IPS DF 6.9 (cell line): ENCODE measurements at regions not wholly inside any gene's neighbourhood (a gene's known extent, or its start where the extent isn't known, plus 50 kb on each side); places are given as distances from the start of the nearest gene placed in this dataset.

Source experiments
- DNase-seq: peaks from one replicate; pipeline ENCODE4 v3.0.0-alpha.2; 2013; ENCODE audit warnings: low read depth, low spot score
- H3K27ac ChIP-seq: one replicate; pipeline ENCODE4 v1.5.1; 2013; ENCODE audit warnings: low read length, control low read depth
- H3K27me3 ChIP-seq: 2 replicates; pipeline ENCODE4 v1.6.1; 2013; ENCODE audit warnings: mild to moderate bottlenecking, low read length; ENCODE audit not compliant: control insufficient read depth, insufficient read depth
- H3K36me3 ChIP-seq: 2 replicates; pipeline ENCODE4 v1.6.1; 2013; ENCODE audit warnings: low read length; ENCODE audit not compliant: control insufficient read depth, insufficient read depth
- H3K4me1 ChIP-seq: 2 replicates; pipeline ENCODE4 v1.6.1; 2013; ENCODE audit warnings: low read length; ENCODE audit not compliant: control insufficient read depth, insufficient read depth
- H3K4me3 ChIP-seq: 2 replicates; pipeline ENCODE4 v1.5.1; 2013; ENCODE audit warnings: mild to moderate bottlenecking, low read length
- H3K9me3 ChIP-seq: 2 replicates; pipeline ENCODE4 v1.6.1; 2013; ENCODE audit warnings: low read length, inconsistent platforms; ENCODE audit not compliant: control insufficient read depth, insufficient read depth
- WGBS: extraction: QIAGEN DNeasy Blood & Tissue Kit; methylation state at CpG from one replicate; pipeline ENCODE4 v1.1.7; 2013; ENCODE audit warnings: mixed read lengths, missing lambda C conversion rate; ENCODE audit not compliant: insufficient read length, insufficient coverage; 5-methylcytosine and 5-hydroxymethylcytosine counted together

DNA sequence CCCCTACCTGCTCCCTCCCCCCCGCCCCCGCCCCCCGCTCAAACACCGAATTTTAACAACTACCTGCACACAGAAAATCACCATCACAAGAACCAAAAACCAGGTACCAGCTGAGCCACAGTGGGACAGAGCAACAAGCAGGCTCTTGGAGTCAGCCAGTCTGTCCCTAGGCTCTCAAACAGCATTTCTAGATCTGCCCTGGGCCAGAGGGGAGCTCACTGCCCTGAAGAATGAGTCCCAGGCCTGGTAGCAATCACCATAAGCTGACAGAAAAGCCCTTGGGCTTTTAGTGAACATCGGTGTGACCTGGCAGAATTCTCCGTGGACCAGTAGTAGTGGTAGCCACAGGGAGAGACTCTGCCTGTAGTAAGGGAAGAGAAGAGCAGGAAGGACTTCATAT is 58.3 kb downstream of the C11orf87 start:
- H3K9me3 ChIP-seq, result no peaks in the 10 kb centered on the region
- no CpG with 5 or more reads among the region's 6 CpGs for WGBS
- DNase-seq, result no peak
- H3K27ac ChIP-seq, result no peak overlapping the region
- no peaks in the 10 kb centered on the region for H3K27me3 ChIP-seq
- H3K36me3 ChIP-seq, result no peaks in the 10 kb centered on the region
- H3K4me3 ChIP-seq, result no peak overlapping the region
- H3K4me1 ChIP-seq, result no peaks in the 10 kb centered on the region

DNA sequence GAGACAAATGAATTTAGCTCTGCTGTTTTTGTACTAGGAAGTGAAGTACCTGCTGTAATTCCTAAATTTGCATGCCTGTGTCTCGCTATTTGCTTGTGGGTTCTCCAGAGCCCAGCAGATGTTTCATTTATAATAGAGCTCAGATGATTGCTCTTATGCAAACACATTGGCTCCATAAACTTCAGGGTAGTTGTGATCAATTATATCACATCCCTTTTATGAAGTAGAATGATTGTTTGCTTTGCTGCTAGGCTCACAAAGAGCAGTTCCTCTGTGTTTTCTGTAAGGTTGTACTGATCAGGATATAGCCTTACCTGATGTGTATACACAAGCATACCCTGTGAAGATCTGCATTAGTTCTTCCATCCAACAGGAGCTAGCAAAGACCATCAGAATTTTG is 64.1 kb downstream of the C11orf87 start:
- WGBS, result no CpG with 5 or more reads among the region's 1 CpG
- no peaks in the 10 kb centered on the region for H3K4me1 ChIP-seq
- DNase-seq, result no peak
- no peak overlapping the region for H3K27ac ChIP-seq
- H3K27me3 ChIP-seq, result no peaks in the 10 kb centered on the region
- H3K36me3 ChIP-seq, result no peaks in the 10 kb centered on the region
- H3K4me3 ChIP-seq, result no peak overlapping the region
- H3K9me3 ChIP-seq, result no peaks in the 10 kb centered on the region

DNA sequence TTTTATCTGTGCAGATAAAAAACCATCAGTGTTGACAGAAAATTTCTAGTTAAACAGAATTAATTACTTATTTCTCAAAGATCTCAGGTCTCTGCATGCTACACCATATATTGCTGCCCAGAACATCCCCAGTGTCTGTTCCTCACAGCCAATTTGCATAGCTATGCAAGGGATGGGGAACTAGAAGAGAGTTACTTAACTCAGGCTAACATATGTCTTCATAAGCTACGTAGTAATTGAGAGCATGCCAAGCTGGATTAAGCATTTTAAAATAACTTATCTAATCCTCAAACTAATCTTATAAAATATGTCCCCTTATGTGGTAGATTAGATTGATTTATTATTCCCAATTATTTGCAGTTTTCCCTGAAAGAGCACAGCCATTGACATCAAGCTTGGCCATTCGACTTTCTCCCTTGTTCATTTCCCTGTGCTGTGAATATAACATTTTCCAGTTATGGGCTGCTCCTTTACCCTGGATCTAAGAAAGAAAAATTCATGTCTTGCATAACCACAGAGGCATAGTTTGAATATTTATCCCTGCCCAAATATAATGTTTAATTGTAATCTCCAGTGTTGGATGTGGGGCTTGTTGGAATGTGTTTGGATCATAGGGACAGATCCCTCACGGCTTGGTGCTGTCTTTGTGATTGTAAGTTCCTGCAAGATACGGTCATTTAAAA is 69.1 kb downstream of the C11orf87 start:
- Histone ChIP-seq H3K4me1 (no peaks in the 10 kb centered on the region), H3K9me3 (no peaks in the 10 kb centered on the region), H3K4me3 (no peak overlapping the region), H3K36me3 (no peaks in the 10 kb centered on the region), H3K27me3 (no peaks in the 10 kb centered on the region), H3K27ac (no peak overlapping the region)
- no CpG with 5 or more reads among the region's 4 CpGs for WGBS
- no peak for DNase-seq

DNA sequence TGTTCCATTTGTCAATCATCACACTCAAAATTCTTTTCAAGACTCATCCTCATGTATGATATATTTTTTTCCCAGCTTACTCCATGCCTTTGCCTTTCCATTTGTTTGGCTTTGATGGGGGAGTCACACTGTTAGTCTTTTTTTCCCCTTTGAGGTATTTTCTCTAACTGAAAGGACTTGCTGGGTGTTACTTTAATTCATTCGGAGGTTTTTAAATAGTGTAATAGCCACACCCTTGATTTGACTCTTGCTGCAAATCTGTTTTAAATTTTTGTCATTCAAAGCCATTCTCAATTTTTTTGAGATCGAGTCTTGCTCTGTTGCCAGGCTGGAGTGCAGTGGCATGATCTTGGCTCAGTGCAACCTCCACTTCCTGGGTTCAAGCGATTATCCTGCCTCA is 84.1 kb downstream of the C11orf87 start:
- no peak for DNase-seq
- no peaks in the 10 kb centered on the region for H3K9me3 ChIP-seq
- no CpG with 5 or more reads among the region's 3 CpGs for WGBS

DNA sequence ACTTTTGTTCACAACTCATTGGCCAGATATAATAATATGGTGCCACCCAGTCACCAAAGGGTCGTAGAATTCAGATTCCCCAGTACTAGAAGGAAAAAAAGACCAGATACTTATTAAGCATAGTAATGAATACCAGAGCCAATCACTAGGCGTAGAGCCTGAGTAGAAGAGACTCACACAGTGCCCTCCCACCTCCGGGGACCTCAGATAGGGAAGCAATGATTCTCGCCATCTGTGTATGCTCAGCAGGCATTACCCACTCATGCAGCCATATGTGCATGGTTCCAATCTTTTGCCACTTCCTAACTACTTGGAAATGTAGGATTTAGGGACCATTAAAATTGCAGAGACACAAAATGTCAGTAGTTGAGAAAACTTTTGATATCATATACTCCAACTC is 85.3 kb downstream of the C11orf87 start:
- no CpG with 5 or more reads among the region's 4 CpGs for WGBS
- Histone ChIP-seq H3K27me3 (no peaks in the 10 kb centered on the region), H3K36me3 (no peaks in the 10 kb centered on the region), H3K27ac (no peak overlapping the region), H3K4me3 (no peak overlapping the region), H3K9me3 (no peaks in the 10 kb centered on the region), H3K4me1 (no peaks in the 10 kb centered on the region)
- no peak for DNase-seq

More for the DNA sequence above, 84.1 kb downstream of the C11orf87 start:
- Histone ChIP-seq H3K27me3 (no peaks in the 10 kb centered on the region), H3K4me3 (no peak overlapping the region), H3K27ac (no peak overlapping the region), H3K36me3 (no peaks in the 10 kb centered on the region), H3K4me1 (no peaks in the 10 kb centered on the region)

DNA sequence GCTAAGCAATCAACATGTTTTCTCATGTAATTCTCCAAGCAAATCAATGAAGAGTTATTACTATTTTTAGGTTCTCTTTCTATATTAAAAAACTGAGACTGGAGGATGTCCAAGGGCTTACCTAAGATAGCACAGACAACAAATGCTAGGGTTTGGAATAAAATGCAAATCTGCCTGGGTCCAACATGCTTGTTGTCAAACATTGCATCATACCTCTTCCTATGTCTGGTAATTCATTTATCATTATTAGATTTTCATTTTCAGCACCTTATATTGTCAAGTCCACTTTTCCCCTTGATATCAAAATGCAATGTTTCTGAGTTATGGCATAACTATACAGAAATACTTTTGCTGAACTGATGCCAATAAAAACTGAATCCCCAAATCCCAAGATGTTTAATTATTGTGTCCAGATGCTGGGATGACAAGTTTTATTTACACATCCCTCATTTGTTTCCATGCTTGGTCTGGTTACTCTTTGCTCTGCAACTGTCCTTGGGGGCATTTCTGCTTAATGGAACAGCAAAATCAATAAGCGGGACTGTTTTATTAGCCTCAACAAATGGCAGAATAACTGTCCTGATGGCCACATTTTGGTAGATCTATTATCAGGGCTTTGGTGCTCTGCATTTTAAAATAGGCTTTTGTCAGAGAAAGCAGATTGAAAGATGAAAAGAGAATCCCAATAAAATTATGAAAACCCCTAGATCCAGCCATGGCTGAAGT is 86.0 kb downstream of the C11orf87 start:
- Histone ChIP-seq H3K27me3 (no peaks in the 10 kb centered on the region), H3K27ac (no peak overlapping the region), H3K36me3 (no peaks in the 10 kb centered on the region), H3K9me3 (no peaks in the 10 kb centered on the region), H3K4me1 (no peaks in the 10 kb centered on the region), H3K4me3 (no peak overlapping the region)
- no CpG with 5 or more reads among the region's 1 CpG for WGBS
- DNase-seq, result no peak

DNA sequence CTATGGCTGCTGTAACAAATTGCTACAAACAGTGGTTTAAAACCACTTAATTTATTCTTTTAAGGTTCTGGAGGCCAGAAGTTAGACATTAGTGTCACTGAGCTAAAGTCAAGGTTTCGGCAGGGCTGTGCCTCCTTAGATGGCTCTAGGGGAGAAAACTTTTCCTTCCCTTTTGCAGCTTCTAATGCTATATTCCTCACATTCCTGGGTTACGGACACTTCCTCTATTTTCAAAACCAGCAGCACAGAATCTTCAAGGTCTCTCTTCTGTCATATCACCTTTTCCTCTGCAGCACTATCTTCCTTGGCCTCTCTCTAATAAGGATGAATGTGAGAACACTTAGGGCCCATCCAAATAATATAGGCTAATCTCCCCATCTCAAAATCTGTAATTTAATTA is 87.0 kb downstream of the C11orf87 start:
- Histone ChIP-seq H3K27me3 (no peaks in the 10 kb centered on the region), H3K4me3 (no peak overlapping the region), H3K27ac (no peak overlapping the region), H3K36me3 (no peaks in the 10 kb centered on the region), H3K9me3 (no peaks in the 10 kb centered on the region), H3K4me1 (no peaks in the 10 kb centered on the region)
- WGBS, result no CpG with 5 or more reads among the region's 2 CpGs
- DNase-seq, result no peak

DNA sequence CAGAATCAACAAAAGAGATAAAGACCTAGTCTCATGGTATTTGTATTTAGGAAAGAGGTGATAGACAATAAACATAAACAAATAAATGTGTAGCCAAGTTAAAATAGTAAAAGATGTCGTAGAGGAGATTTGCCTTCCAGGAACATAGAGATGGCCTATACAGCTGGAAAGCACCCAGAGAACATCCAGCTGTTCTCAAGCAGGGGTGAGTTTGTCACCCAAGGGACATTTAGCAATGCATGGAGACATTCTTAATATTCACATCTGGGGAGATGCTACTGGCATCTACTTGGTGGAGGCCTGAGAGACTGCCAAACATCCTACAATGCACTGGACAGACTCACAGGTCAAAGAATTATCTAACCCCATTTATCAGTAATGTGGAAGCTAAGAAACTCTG is 88.3 kb downstream of the C11orf87 start:
- H3K4me1 ChIP-seq, result no peaks in the 10 kb centered on the region
- DNase-seq, result no peak
- no peak overlapping the region for H3K4me3 ChIP-seq
- no peaks in the 10 kb centered on the region for H3K36me3 ChIP-seq
- H3K27me3 ChIP-seq, result no peaks in the 10 kb centered on the region
- H3K27ac ChIP-seq, result no peak overlapping the region
- WGBS, result no CpG with 5 or more reads among the region's 1 CpG
- no peaks in the 10 kb centered on the region for H3K9me3 ChIP-seq

DNA sequence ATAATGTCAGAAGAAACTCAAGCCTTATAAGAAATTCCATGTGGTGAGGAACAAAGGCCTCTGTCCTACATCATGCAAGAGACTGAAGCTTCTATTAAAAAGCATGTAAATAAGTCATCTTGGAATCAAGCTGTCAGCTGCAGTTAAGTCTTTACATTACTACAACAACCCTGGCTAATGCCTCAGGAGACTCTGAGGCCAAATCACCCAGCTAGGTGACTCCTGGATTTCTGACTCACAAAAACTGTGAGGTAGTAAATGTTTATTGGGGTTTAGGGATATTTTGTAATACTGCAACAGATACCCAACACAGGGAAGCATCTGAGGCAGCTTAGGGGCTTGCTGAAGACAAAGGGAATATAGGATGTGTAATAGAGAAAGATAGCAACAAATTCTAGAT is 89.6 kb downstream of the C11orf87 start:
- no peak overlapping the region for H3K27ac ChIP-seq
- no peaks in the 10 kb centered on the region for H3K4me1 ChIP-seq
- no peaks in the 10 kb centered on the region for H3K9me3 ChIP-seq
- H3K36me3 ChIP-seq, result no peaks in the 10 kb centered on the region
- DNase-seq, result no peak
- H3K27me3 ChIP-seq, result no peaks in the 10 kb centered on the region
- no peak overlapping the region for H3K4me3 ChIP-seq

DNA sequence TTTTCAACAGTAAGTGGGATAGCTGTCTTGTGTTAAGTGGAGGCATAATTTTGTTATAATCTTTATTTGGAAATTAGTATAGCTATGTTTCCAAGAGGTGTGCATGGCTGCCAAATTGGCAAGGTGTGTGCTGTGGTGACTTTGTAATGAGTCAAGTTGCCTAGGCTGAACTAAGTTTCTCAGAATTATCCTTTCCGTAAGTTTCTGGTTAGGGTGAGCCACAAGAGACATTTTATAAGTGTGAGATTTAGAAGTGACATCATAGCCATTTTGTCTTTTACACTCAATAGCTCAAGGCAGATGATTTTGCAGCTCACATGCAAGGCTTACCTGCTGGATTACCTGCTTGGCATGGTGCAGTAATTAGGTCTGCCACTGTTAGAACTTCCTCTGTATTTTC is 90.3 kb downstream of the C11orf87 start:
- Histone ChIP-seq H3K36me3 (no peaks in the 10 kb centered on the region), H3K4me1 (no peaks in the 10 kb centered on the region), H3K27ac (no peak overlapping the region), H3K9me3 (no peaks in the 10 kb centered on the region), H3K27me3 (no peaks in the 10 kb centered on the region), H3K4me3 (no peak overlapping the region)
- DNase-seq, result no peak
- no CpG with 5 or more reads among the region's 1 CpG for WGBS

DNA sequence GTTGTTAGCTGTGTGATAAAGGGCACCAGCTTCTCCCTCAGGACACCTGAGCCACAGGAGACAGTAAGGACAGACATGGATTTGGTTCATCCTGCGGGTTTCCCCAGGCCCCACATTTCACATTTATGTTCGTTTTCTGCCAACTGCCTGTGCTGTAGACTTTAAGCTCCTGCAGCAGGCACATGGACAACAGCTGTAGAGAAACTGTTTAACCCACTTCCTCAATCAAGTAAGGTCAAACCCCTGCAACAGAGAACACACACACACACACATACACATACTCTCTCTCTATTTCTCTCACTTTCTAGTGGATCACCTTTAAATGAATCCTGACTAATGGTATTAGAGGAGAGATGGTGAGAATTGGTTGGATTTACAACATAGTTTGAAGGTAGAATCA is 90.7 kb downstream of the C11orf87 start:
- H3K27ac ChIP-seq, result no peak overlapping the region
- DNase-seq, result no peak
- H3K27me3 ChIP-seq, result no peaks in the 10 kb centered on the region
- no peaks in the 10 kb centered on the region for H3K4me1 ChIP-seq
- no peaks in the 10 kb centered on the region for H3K9me3 ChIP-seq
- H3K4me3 ChIP-seq, result no peak overlapping the region
- no CpG with 5 or more reads among the region's 2 CpGs for WGBS
- H3K36me3 ChIP-seq, result no peaks in the 10 kb centered on the region
